Left ventricle myocardium inferior (tissue), 1 donor: ENCODE measurements at regions not wholly inside any gene's neighbourhood (a gene's known extent, or its start where the extent isn't known, plus 50 kb on each side); places are given as distances from the start of the nearest gene placed in this dataset.

Source experiments
- DNase-seq: peaks from one replicate; pipeline ENCODE4 v3.0.0-alpha.2; 2020
- H3K27ac ChIP-seq: fragments of 200-600 bp; replicated peaks from 2 replicates; pipeline ENCODE4 v1.8.0; 2021
- H3K27me3 ChIP-seq: fragments of 200-600 bp; 2 replicates; pipeline ENCODE4 v1.8.0; 2021; ENCODE audit warnings: low read depth
- H3K36me3 ChIP-seq: fragments of 200-600 bp; 2 replicates; pipeline ENCODE4 v1.8.0; 2021
- H3K4me1 ChIP-seq: fragments of 200-600 bp; 2 replicates; pipeline ENCODE4 v1.8.0; 2021
- H3K4me3 ChIP-seq: fragments of 200-600 bp; 2 replicates; pipeline ENCODE4 v1.8.0; 2021; ENCODE audit warnings: mild to moderate bottlenecking, moderate library complexity
- H3K9me3 ChIP-seq: fragments of 200-600 bp; replicated peaks from 2 replicates; pipeline ENCODE4 v1.8.0; 2021
- intact Hi-C: fragments of 100-400 bp; cut with micrococcal nuclease; formaldehyde crosslinking; loops from one replicate; pipeline ENCODE4 v1.11.0; 2022
- TF ChIP-seq, protein P1 (sequence below): fragments of 200-600 bp; IDR thresholded peaks from 2 replicates; pipeline ENCODE4 v1.8.0; 2021; ENCODE audit warnings: antibody characterized with exemption, mild to moderate bottlenecking, borderline replicate concordance
- donor health status: DM: no; HTN: yes; CAD: no; lungs with severe emphysema.

DNA sequence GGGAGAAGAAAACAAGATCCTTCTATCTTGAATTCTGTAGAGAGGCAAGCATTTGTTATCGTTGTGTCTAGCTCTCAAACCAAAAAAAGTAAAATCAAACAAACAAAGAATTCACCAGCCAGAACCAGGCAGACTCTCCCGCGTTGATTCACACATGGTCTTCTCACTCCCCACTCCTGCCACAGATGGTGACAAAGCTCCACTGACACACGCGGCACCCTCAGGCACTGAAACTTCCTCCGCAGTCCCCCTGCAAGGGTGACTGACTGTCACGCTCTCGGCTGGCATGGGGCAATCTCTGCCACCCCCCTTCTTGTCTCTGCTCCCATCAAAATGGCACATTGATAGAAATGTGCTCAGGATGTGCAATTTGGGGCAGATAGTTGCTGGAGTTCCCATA, 304.9 kb downstream of the DHX15 start:
- TF ChIP-seq, protein P1, sequence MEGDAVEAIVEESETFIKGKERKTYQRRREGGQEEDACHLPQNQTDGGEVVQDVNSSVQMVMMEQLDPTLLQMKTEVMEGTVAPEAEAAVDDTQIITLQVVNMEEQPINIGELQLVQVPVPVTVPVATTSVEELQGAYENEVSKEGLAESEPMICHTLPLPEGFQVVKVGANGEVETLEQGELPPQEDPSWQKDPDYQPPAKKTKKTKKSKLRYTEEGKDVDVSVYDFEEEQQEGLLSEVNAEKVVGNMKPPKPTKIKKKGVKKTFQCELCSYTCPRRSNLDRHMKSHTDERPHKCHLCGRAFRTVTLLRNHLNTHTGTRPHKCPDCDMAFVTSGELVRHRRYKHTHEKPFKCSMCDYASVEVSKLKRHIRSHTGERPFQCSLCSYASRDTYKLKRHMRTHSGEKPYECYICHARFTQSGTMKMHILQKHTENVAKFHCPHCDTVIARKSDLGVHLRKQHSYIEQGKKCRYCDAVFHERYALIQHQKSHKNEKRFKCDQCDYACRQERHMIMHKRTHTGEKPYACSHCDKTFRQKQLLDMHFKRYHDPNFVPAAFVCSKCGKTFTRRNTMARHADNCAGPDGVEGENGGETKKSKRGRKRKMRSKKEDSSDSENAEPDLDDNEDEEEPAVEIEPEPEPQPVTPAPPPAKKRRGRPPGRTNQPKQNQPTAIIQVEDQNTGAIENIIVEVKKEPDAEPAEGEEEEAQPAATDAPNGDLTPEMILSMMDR: no peak

DNA sequence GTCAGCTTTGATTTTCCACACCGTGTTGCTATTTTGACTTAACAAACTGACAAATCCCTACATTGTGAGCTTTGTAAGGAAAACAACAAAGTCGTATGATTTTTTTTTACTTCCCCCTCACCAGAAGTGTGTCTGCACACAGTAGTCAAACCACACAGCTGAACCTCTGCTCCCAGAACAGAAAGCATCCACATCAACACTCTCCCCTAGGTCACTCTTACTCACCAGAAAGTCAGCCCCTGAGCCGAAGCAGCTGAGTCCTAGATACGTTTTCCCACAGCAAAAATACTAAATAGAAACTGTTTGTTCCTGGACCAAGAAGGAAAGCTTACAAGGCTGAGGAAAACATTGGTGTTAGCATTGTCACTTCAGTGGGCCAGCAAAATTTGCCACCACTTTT, 305.7 kb downstream of the DHX15 start:
- H3K27ac ChIP-seq: no peak overlapping the region
- no peaks in the 10 kb centered on the region for H3K27me3 ChIP-seq
- DNase-seq: no peak
- intact Hi-C loops: no loop called here
- TF ChIP-seq, protein P1: no peak
- no peak overlapping the region for H3K4me3 ChIP-seq
- peaks cover 5% of the 10 kb centered on the region for H3K4me1 ChIP-seq
- H3K36me3 ChIP-seq: no peaks in the 10 kb centered on the region
- H3K9me3 ChIP-seq: no peaks in the 10 kb centered on the region

More for the DNA sequence above, 304.9 kb downstream of the DHX15 start:
- H3K27me3 ChIP-seq: no peaks in the 10 kb centered on the region
- intact Hi-C loops: no loop called here
- H3K9me3 ChIP-seq: no peaks in the 10 kb centered on the region
- no peak overlapping the region for H3K4me3 ChIP-seq
- peak overlapping the region; percentile 36 for H3K27ac ChIP-seq
- DNase-seq: no peak
- no peaks in the 10 kb centered on the region for H3K36me3 ChIP-seq
- H3K4me1 ChIP-seq: peaks cover 5% of the 10 kb centered on the region

DNA sequence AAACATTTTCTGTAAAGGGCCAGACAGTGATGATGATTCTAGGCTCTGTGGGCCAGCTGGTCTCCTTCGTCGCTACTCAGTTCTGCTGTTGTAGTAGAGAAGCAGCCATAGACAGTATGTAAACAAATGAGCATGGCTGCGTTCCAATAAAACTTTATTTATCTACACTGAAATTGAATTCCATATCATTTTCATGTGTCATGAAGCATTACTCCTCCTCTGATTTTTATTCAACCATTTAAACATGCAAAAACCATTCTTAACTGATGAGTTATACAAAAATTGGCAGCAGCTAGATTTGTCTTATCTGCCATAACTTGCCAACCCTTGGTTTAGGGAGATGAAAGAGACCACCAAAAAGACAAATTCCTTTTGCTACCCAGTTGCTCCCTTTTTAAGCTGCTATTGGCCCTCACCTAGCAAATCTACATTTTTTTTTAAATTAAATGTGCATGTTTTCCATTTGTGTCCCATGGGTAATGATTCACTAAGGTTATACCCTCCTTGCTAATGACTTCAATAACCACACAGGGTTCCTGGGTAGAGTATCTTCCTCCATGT, 309.9 kb downstream of the DHX15 start:
- intact Hi-C loops: no loop called here
- Histone ChIP-seq H3K4me3 (no peak overlapping the region), H3K4me1 (no peaks in the 10 kb centered on the region), H3K27ac (no peak overlapping the region), H3K9me3 (no peaks in the 10 kb centered on the region), H3K36me3 (no peaks in the 10 kb centered on the region), H3K27me3 (no peaks in the 10 kb centered on the region)
- DNase-seq: no peak
- TF ChIP-seq, protein P1: no peak

DNA sequence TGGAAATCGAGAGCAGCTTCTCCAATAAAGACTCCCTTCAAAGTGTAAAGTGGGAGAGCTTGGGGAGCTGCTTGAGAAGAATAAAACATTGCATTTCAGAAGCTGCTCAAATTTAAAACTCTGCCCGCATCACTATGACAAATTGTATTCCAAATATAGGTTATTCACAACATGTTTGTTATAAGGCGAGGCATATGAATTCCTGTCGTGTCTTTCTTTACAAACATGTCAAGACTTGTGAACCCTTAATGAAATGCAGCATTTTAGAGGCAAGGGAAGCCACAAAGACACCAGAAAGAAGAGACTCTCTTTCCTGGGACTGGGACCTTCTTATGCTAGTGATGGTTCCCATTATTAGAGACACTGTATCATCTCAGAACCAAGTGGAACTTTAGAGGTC, 311.2 kb downstream of the DHX15 start:
- H3K4me1 ChIP-seq: no peaks in the 10 kb centered on the region
- TF ChIP-seq, protein P1: no peak
- intact Hi-C loops: no loop called here

DNA sequence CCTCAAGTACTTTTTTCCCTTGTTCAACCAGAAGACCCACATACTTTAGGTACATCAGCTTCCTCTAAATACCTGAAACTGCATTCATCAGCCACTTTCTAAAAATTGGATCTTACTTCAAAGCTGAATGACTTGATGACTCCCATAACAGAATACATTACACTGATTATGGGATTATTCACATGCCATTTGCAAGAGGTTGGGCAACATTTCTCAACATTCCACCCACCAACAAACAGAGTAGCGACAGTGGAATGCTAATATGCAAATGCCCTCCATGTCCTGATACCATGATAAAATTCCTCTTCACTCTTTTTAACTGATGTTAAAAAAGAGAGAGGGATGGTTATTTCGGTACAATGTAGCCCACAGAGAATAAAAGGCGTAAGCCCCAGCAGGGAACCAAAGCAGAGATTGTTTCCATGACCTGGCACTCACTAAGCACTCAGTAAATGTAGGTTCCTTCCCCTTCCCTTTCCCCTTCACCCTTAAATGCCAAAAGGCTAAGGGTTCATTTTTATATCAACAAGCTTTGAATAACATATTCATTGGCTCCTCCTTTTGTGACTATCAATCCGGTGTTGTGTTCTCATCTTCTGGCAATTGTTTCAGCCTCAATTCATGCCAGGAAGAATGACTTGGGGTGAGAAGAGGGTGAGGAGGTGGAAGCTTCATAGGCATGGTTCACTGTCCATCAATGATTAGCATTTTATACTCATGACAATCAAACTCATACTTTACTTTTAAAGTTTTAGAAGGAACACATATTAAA, 317.2 kb downstream of the DHX15 start:
- no peaks in the 10 kb centered on the region for H3K27me3 ChIP-seq
- H3K27ac ChIP-seq: no peak overlapping the region
- TF ChIP-seq, protein P1: no peak
- no peaks in the 10 kb centered on the region for H3K4me1 ChIP-seq
- no peaks in the 10 kb centered on the region for H3K36me3 ChIP-seq
- intact Hi-C loops: no loop called here
- no peak overlapping the region for H3K4me3 ChIP-seq
- DNase-seq: no peak
- H3K9me3 ChIP-seq: no peaks in the 10 kb centered on the region

More for the DNA sequence above, 311.2 kb downstream of the DHX15 start:
- no peaks in the 10 kb centered on the region for H3K36me3 ChIP-seq
- H3K27ac ChIP-seq: no peak overlapping the region
- H3K9me3 ChIP-seq: no peaks in the 10 kb centered on the region
- DNase-seq: no peak
- H3K27me3 ChIP-seq: no peaks in the 10 kb centered on the region
- no peak overlapping the region for H3K4me3 ChIP-seq
